ENCODE measurements at regions not wholly inside any gene's neighbourhood (a gene's known extent, or its start where the extent isn't known, plus 50 kb on each side); places are given as distances from the start of the nearest gene placed in this dataset.
"Not testable (repeated sequence)": the region's sequence is repeated elsewhere in the genome, so short reads cannot be mapped to it uniquely, and the experiment has no call there.

GRCh38 chr13:62551588-62551987 lies 1135.9 kb upstream of the PCDH20 start:
- DNase-seq, result no peak
- in situ Hi-C loops (cut with MboI; ENCODE audit: low pct_unique_long_range_greater_than_20kb, low sequenced_read_pairs), result no loop called here

GRCh38 chr13:62544928-62545327 lies 1129.3 kb upstream of the PCDH20 start:
- in situ Hi-C loops (cut with MboI; ENCODE audit: low pct_unique_long_range_greater_than_20kb, low sequenced_read_pairs), result no loop called here
- DNase-seq, result peak; percentile 0

DNA sequence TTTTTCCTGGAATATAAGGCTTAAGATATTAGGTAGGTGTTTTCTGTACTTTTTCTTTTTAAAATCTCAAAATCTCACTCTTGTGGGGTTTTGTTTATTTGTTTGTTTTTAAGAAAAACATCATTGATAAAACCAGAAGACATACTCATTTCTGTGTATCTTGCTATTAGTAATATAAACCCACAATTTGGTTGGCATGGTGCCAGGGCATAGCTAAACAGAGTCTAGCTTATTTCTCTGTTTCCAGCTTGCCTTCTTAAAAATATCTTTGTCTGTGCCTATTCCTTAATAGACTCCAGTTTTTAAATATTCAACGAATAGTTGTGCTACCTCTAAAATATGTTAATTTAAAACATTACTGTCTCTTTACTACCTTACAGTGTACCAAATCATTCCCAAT lies 1121.9 kb upstream of the PCDH20 start:
- DNase-seq, result no peak
- in situ Hi-C loops (cut with MboI; ENCODE audit: low pct_unique_long_range_greater_than_20kb, low sequenced_read_pairs), result no loop called here

DNA sequence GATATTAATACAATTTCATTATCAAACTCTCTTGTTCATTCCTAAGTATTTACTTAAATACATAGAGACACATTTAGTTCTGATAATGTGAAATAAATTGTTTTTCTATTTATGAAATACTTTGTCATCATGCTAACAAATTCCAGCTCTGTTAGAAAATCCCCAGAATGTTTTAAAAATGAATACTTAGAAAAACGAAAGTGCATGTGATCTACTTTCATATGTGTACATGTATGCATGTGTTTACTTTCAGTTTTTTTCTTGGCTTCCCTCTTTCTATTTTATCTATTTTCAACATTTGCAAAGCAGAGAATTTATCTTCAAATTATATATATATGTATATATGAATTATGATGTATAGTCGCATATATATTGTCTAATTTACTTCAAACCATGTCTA lies 1110.0 kb upstream of the PCDH20 start:
- in situ Hi-C loops (cut with MboI; ENCODE audit: low pct_unique_long_range_greater_than_20kb, low sequenced_read_pairs), result no loop called here
- DNase-seq, result no peak

GRCh38 chr13:62524498-62524897 lies 1108.8 kb upstream of the PCDH20 start:
- no peak for DNase-seq
- in situ Hi-C loops (cut with MboI; ENCODE audit: low pct_unique_long_range_greater_than_20kb, low sequenced_read_pairs), result no loop called here

GRCh38 chr13:62524061-62524460 lies 1108.4 kb upstream of the PCDH20 start:
- in situ Hi-C loops (cut with MboI; ENCODE audit: low pct_unique_long_range_greater_than_20kb, low sequenced_read_pairs), result no loop called here
- no peak for DNase-seq

GRCh38 chr13:62512194-62513141 lies 1096.8 kb upstream of the PCDH20 start:
- in situ Hi-C loops (cut with MboI; ENCODE audit: low pct_unique_long_range_greater_than_20kb, low sequenced_read_pairs), result no loop called here
- DNase-seq, result peak; percentile 53

DNA sequence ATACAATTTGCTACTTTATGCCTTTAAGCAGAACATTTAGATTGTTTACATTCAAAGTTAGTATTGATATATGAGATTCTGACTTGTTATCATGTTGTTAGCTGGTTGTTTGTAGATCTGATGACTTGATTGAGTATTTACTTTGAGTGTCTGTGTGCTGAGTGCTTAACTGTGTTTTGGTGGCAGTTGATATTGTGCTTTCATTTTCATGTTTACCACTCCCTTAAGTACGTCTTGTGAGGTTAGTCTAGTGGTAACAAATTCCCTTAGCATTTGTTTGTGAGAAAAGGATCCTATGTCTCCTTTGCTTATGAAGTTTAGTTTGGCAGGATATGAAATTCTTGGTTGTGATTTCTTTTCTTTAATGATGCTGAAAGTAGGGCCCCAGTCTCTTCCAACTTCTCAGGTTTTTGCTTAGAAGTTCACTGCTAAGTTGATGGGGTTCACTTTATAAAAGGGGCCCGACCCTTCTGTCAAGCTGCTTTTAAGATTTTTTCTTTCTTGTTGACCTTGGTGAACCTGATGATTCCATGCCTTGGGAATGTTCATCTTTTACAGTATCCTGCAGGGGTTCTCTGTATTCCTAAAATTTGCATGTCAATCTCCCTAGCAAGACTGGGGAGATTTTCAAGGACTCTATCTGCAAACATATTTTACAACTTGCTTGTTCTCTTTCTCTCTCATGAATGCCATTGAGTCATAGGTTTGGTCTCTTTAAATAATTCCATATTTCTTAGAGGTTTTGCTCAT lies 1095.4 kb upstream of the PCDH20 start:
- DNase-seq, result no peak
- in situ Hi-C loops (cut with MboI; ENCODE audit: low pct_unique_long_range_greater_than_20kb, low sequenced_read_pairs), result no loop called here

- no peak for DNase-seq
- in situ Hi-C loops (cut with MboI; ENCODE audit: low pct_unique_long_range_greater_than_20kb, low sequenced_read_pairs), result no loop called here
Measured at GRCh38 chr13:62502588-62502987, 1086.9 kb upstream of the PCDH20 start.

DNA sequence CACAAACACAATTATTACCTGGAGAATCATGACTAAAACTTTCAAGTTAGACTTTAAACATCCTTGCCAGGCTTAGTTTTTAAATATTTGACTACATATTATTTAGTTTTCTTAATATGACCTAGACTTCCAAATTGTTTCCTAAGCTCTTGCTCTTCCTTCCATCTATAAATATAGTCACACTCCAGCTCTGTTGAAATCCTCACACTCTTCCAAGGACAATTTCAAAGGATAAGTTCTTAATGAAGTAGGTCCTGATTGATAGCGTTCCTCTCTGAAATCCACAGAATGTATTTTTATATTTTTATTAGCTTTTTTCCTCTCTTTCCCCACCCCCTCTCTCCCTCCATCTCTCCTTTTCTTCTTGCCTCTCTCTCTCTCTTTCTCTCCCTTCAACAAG lies 1074.1 kb upstream of the PCDH20 start:
- in situ Hi-C loops (cut with MboI; ENCODE audit: low pct_unique_long_range_greater_than_20kb, low sequenced_read_pairs), result no loop called here
- DNase-seq, result no peak

DNA sequence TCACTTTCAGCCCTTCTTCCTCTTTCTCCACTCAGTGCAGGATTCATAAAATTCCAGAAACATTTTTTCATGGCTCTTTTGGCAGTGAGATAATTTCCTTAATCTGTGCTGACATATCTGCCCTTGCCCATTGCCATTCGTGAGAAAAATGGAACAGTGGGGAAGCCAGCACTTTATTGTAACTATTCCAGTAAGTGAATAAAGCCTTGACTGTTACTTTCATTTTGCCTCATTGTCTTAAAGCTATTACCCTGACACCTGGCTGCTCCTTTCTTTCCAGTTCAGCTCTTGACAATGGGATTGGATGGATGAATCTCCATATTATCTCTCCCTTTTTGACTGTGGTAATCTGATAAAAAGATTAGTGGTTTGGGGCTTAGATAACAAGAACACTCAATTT lies 1068.1 kb upstream of the PCDH20 start:
- no peak for DNase-seq
- in situ Hi-C loops (cut with MboI; ENCODE audit: low pct_unique_long_range_greater_than_20kb, low sequenced_read_pairs), result no loop called here

GRCh38 chr13:62482351-62482750 lies 1066.7 kb upstream of the PCDH20 start:
- in situ Hi-C loops (cut with MboI; ENCODE audit: low pct_unique_long_range_greater_than_20kb, low sequenced_read_pairs), result no loop called here

DNA sequence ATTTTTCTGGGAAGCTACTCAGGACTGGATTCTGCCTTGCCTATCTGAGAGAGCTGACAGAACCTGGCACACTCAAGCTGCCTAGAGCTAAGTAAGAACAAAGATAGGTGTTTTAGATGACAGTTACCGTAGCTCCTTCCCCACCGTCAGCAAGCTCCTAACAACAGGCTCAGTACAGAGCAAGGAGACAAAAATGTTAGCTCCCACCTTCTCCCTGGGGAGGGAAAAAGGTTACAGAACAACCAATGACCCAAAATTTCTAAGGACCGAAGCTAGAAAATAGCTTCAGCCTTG lies 1058.2 kb upstream of the PCDH20 start:
- DNase-seq, result no peak
- in situ Hi-C loops (cut with MboI; ENCODE audit: low pct_unique_long_range_greater_than_20kb, low sequenced_read_pairs), result no loop called here

More at GRCh38 chr13:62482351-62482750, 1066.7 kb upstream of the PCDH20 start:
- no peak for DNase-seq

DNA sequence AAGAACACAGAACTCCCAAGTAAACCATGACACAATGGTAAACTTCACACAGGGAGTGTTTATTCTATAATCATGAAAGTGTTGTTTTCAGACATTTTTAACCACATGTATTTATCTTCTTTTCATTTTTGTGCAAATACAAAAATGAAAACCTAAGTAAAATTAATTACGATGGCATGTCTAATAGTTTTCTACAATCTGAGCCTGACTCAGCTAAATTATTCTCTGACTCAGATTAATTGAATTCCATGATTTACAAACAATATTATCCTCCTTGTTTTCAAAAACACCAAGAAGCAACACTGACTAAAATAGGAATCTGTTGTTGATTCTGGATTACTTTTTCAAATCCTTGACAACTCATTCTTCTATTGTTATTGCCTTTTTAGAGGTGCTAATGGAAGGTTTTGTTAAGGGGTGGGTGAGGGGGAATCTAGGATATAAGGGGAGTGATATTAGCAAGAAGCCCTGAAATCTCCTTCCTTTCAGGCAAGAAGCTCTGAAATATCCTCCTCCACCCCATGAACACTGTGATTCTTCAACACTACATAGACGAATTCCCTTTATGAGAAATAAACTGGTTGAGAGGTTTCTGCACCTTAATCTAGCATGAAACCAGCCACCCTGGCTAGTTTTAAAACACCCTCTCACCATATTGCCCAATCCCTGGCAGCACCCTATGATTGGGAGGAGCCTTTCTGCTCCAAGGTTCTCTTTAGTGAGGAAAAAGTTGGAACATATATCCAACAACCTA lies 1057.7 kb upstream of the PCDH20 start:
- no peak for DNase-seq

DNA sequence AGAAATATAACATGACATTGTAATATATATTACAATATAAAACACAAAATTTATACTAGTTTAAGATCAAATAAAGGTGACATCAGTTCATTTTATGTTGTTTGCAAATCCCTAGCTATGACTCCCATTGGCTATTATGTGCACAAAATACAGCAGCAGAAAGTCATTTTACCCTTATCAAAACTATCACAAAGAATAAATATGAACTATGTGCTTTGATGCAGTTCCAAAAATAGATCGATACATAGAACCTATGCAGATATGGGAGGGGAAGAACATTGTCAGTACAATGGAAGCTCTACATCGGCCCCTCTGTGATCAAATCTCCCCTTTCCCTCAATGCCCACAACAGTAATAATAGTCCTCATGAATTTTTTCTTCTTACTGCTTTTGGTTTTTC lies 1038.1 kb upstream of the PCDH20 start:
- in situ Hi-C loops (cut with MboI; ENCODE audit: low pct_unique_long_range_greater_than_20kb, low sequenced_read_pairs), result no loop called here
- DNase-seq, result no peak

More for the DNA sequence above, 1057.7 kb upstream of the PCDH20 start:
- in situ Hi-C loops (cut with MboI; ENCODE audit: low pct_unique_long_range_greater_than_20kb, low sequenced_read_pairs), result no loop called here

- DNase-seq, result no peak
- in situ Hi-C loops (cut with MboI; ENCODE audit: low pct_unique_long_range_greater_than_20kb, low sequenced_read_pairs), result no loop called here
Measured at GRCh38 chr13:62450759-62451158, 1035.1 kb upstream of the PCDH20 start.

DNA sequence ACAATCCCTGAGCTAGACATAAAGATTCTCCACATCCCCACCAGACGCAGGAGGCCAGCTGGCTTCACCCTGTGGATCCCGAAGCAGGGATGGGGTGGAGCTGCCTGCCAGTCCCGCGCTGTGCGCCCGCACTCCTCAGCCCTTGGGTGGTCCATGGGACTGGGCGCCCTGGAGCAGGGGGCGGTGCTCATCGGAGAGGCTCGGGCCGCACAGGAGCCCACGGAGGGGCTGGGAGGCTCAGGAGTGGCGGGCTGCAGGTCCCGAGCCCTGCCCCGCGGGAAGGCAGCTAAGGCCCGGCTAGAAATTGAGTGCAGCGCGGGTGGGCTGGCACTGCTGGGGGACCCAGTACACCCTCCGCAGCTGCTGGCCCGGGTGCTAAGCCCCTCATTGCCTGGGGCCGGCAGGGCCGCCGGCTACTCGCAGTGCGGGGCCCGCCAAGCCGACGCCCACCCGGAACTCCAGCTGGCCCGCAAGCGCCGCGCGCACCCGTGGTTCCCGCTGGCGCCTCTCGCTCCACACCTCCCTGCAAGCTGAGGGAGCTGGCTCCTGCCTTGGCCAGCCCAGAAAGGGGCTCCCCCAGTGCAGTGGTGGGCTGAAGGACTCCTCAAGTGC lies 1032.2 kb upstream of the PCDH20 start:
- in situ Hi-C loops (cut with MboI; ENCODE audit: low pct_unique_long_range_greater_than_20kb, low sequenced_read_pairs); DNase-seq: not testable (repeated sequence)

GRCh38 chr13:62444805-62445204 lies 1029.2 kb upstream of the PCDH20 start:
- DNase-seq, result no peak
- in situ Hi-C loops (cut with MboI; ENCODE audit: low pct_unique_long_range_greater_than_20kb, low sequenced_read_pairs), result no loop called here

GRCh38 chr13:62434081-62434480 lies 1018.4 kb upstream of the PCDH20 start:
- in situ Hi-C loops (cut with MboI; ENCODE audit: low pct_unique_long_range_greater_than_20kb, low sequenced_read_pairs), result no loop called here
- DNase-seq, result no peak

Measured in KBM-7 (cell line).